ENCODE measurements at regions not wholly inside any gene's neighbourhood (a gene's known extent, or its start where the extent isn't known, plus 50 kb on each side); places are given as distances from the start of the nearest gene placed in this dataset.

- ChIA-PET POLR2A (no interaction called here), CTCF (interaction anchor here (0.6 kb wide), 1 partner anchor 190 kb away, joined by 3 read pairs; no protein-coding TSS in a partner anchor), SMC1A (ENCODE audit: uncharacterized antibody, unreplicated experiment) (no interaction called here), RAD21 (ENCODE audit: unreplicated experiment) (no interaction called here)
- no peaks in the 10 kb centered on the region for H3K9me3 ChIP-seq (replicated peaks; ENCODE audit: control insufficient read depth, insufficient read depth, low read length)
- H3K4me3 ChIP-seq: no peak overlapping the region
- no peak for ATAC-seq
- no TSS peak for BruUV-seq (replicated peaks)
- no peak for DNase-seq (ENCODE audit: low read depth, low spot score)
- FAIRE-seq: no peak
- no peaks in the 10 kb centered on the region; a peak in 1 of 4 replicates for H3K27me3 ChIP-seq (replicated peaks in 1 of 2; ENCODE audit: control insufficient read depth in 2 of 2, insufficient read depth in 2 of 2, low read length in 1 of 2)
- no peaks in the 10 kb centered on the region for H3K79me2 ChIP-seq (ENCODE audit: control insufficient read depth, insufficient read depth, low read length)
- no peak overlapping the region for H3K9ac ChIP-seq (ENCODE audit: control insufficient read depth, insufficient read depth, low read length)
- H3K36me3 ChIP-seq (ENCODE audit: control insufficient read depth in 2 of 2, insufficient read depth in 2 of 2, low read length in 1 of 2): no peaks in the 10 kb centered on the region
- H3K27ac ChIP-seq (ENCODE audit: control insufficient read depth, insufficient read depth): no peak overlapping the region
- peaks cover 3% of the 10 kb centered on the region; the same call in 1 of the 2 replicates for H4K20me1 ChIP-seq (ENCODE audit: control insufficient read depth, insufficient read depth)
- no peaks in the 10 kb centered on the region for H3K4me1 ChIP-seq (ENCODE audit: control insufficient read depth, insufficient read depth, low read length)
- in situ Hi-C loops (cut with MboI) (no loop called here), intact Hi-C loops (cut with micrococcal nuclease; ENCODE audit: unreplicated experiment) (no loop called here)
- WGBS (ENCODE audit: insufficient coverage, insufficient replicate concordance, low lambda C conversion rate, missing lambda C conversion rate): 2% methylated on average over 3 of the region's 3 CpGs
- no peak overlapping the region for H3K4me2 ChIP-seq (ENCODE audit: control insufficient read depth, insufficient read depth)
- H2AFZ ChIP-seq (ENCODE audit: control insufficient read depth, low read depth, low read length): no peak overlapping the region
- TF ChIP-seq ZZZ3 (IDR thresholded peaks at IDR 0.05; ENCODE audit: control insufficient read depth, insufficient read length, low read depth): no peak
- no peak for TF ChIP-seq CHD1 (IDR thresholded peaks at IDR 0.05; ENCODE audit: low read depth, low read length)
- TF ChIP-seq SIX5 (IDR thresholded peaks at IDR 0.05; ENCODE audit: low read depth, low read length, severe bottlenecking): no peak
- TF ChIP-seq NFYA (IDR thresholded peaks at IDR 0.05; ENCODE audit: borderline replicate concordance, low read depth, low read length): no peak
- TF ChIP-seq KAT2A (conservative IDR thresholded peaks at IDR 0.05; ENCODE audit: control insufficient read depth, low read depth, low read length): no peak
- TF ChIP-seq ESRRA (IDR thresholded peaks at IDR 0.05; ENCODE audit: low read length): no peak
- TF ChIP-seq E4F1 (IDR thresholded peaks at IDR 0.05; ENCODE audit: borderline replicate concordance, partially characterized antibody): no peak
- no peak for TF ChIP-seq CBX3 (IDR thresholded peaks at IDR 0.05; ENCODE audit: borderline replicate concordance, low read depth)
- TF ChIP-seq, protein P1, sequence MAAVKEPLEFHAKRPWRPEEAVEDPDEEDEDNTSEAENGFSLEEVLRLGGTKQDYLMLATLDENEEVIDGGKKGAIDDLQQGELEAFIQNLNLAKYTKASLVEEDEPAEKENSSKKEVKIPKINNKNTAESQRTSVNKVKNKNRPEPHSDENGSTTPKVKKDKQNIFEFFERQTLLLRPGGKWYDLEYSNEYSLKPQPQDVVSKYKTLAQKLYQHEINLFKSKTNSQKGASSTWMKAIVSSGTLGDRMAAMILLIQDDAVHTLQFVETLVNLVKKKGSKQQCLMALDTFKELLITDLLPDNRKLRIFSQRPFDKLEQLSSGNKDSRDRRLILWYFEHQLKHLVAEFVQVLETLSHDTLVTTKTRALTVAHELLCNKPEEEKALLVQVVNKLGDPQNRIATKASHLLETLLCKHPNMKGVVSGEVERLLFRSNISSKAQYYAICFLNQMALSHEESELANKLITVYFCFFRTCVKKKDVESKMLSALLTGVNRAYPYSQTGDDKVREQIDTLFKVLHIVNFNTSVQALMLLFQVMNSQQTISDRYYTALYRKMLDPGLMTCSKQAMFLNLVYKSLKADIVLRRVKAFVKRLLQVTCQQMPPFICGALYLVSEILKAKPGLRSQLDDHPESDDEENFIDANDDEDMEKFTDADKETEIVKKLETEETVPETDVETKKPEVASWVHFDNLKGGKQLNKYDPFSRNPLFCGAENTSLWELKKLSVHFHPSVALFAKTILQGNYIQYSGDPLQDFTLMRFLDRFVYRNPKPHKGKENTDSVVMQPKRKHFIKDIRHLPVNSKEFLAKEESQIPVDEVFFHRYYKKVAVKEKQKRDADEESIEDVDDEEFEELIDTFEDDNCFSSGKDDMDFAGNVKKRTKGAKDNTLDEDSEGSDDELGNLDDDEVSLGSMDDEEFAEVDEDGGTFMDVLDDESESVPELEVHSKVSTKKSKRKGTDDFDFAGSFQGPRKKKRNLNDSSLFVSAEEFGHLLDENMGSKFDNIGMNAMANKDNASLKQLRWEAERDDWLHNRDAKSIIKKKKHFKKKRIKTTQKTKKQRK (IDR thresholded peaks at IDR 0.05; ENCODE audit: low read depth, low read length): no peak
- no peak for TF ChIP-seq ASH2L (IDR thresholded peaks at IDR 0.05; ENCODE audit: borderline replicate concordance, low read depth)
- no peak for TF ChIP-seq IRF3 (IDR thresholded peaks at IDR 0.05)
- no peak for TF ChIP-seq NR2F1 (conservative IDR thresholded peaks at IDR 0.05)
- TF ChIP-seq KDM1A (IDR thresholded peaks at IDR 0.05; ENCODE audit: borderline replicate concordance): no peak
- no peak for TF ChIP-seq JUNB (IDR thresholded peaks at IDR 0.05)
- TF ChIP-seq FOXM1 (IDR thresholded peaks at IDR 0.05; ENCODE audit: low read depth, low read length): no peak
- no peak for TF ChIP-seq MTA2 (IDR thresholded peaks at IDR 0.05; ENCODE audit: low read depth)
- TF ChIP-seq ATF2 (IDR thresholded peaks at IDR 0.05; ENCODE audit: low read length): no peak
Observed at GRCh38 chr14:100666403-100666802, 60.3 kb upstream of the DLK1 start.
